ENCODE measurements at regions not wholly inside any gene's neighbourhood (a gene's known extent, or its start where the extent isn't known, plus 50 kb on each side); places are given as distances from the start of the nearest gene placed in this dataset.

DNA sequence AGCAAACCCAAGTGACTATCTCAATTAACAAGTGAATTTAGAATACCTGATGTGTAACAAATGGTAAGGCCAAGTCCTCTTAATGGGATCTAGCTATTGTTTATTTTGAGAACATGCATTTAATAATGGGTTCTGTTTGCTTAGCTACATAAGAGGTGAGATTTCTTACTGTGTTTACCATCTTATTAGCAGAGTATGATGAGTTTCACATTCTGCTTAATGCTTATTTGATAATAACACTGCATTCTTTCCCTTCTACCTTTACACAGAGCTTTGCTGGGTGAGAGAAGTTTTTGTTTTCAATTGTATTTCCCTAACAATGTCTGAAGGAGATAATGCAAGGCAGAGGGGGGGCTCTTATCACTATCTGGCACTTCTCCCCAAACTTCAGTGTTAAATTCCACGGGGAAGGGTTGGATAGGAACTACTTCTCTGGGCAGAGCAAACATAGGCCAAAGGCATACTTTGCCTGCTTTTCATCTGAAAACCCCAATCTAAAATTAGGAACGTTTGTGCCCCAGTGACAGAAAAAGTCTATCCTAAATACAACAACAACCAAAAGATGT is 129.0 kb upstream of the ATXN7L3B start:
- no peak for DNase-seq

- DNase-seq, result peak in 1 of 5 experiments; percentile 12
Observed at GRCh38 chr12:74412606-74413230, 124.9 kb upstream of the ATXN7L3B start.

- peak in 1 of 5 experiments; percentile 6 for DNase-seq
Observed at GRCh38 chr12:74415633-74416032, 122.0 kb upstream of the ATXN7L3B start.

DNA sequence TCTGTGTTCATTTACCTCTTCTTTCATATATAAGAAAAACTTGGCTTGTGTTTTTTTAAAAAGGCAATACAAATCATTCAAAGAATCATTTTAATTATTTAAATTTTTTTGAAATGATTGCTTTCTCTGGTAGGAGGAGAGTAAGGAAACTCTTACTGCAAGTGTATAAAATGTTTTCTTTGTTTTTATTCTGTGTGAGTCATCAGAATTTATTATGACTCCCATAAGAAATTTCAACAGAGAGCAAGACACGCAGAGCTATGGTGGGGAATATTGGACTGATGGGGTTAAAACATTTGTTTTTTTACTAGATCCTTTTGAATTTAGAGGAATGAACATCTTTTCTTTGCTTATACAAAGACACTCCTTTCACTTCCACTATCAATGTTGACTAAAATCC is 119.1 kb upstream of the ATXN7L3B start:
- DNase-seq, result no peak

DNA sequence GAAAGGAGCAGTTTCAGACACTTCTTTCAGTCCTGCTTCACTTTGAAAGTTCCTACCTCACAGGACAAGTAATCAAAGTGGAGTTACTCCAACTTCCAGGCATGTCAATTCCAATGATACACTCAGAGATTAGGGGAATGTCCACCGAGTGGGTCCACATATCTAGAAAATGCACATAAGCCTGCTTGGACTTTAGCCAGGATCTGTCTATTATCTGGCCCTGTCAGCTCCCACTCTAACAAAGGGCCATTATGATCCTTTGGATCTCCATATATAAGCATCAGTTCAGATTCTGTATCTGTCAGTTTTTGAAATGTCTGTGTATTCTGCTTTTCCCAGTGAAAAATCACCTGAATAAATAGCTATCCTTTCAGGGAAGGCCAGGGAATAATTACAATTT is 112.9 kb upstream of the ATXN7L3B start:
- DNase-seq, result no peak

- DNase-seq, result no peak
Observed at GRCh38 chr12:74426091-74426490, 111.5 kb upstream of the ATXN7L3B start.

- DNase-seq, result no peak
Observed at GRCh38 chr12:74429535-74429934, 108.1 kb upstream of the ATXN7L3B start.

- no peak for DNase-seq
Observed at GRCh38 chr12:74431801-74432200, 105.8 kb upstream of the ATXN7L3B start.

DNA sequence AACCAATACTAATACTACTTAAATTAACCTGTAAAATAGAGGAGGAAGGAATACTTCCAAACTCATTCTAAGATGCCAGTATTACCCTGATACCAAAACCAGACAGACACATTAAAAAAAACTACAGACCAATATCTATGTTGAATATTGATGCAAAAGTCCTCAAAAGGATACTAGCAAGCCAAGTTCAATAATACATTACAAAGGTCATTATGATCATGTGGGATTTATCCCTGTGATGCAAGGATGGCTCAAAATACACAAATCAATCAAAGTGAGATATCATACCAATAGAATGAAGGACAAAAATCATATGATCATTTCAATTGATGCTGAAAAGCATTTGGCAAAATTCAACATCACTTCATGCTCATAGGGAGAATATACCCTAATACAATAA is 97.2 kb upstream of the ATXN7L3B start:
- no peak for DNase-seq

GRCh38 chr12:74441872-74442271 is 95.8 kb upstream of the ATXN7L3B start:
- no peak for DNase-seq

DNA sequence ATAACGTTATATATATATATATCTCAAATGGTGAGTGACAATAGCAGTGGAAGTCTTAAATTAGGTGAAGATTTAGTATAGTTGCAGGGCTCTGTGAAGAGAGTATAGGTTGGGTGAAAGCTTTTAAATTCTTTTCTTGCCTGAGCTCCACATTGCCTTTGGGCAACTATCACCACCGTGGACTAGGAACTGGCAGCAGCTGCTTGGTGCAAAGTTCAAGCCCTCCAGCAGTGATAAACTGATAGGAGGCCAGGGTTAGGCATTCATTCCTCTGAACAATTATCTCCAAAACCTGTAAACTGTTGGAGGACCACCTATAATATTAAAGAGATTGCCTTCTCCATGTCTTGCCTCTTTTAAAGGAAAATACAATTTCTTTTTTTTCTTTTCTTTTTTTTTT is 91.2 kb upstream of the ATXN7L3B start:
- DNase-seq, result no peak

DNA sequence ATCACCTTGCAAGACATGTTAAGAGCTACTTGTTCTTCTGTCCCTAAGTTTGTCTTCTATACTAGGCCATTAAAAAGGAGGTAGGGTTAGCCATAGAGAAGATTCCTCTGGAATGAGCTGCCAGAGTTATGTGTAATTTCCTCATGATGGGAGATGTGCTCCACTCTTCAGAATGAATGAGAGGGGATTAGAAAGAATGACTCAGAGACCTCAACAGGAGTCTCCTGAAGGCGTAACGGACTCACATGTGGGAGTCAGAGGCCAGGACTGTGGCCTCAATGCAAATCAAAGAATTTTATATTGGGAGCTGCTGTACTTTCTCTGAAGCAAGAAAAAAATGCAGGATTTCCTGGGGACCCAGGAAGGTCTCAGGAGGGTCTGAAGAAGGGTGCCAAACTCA is 87.8 kb upstream of the ATXN7L3B start:
- no peak for DNase-seq

DNA sequence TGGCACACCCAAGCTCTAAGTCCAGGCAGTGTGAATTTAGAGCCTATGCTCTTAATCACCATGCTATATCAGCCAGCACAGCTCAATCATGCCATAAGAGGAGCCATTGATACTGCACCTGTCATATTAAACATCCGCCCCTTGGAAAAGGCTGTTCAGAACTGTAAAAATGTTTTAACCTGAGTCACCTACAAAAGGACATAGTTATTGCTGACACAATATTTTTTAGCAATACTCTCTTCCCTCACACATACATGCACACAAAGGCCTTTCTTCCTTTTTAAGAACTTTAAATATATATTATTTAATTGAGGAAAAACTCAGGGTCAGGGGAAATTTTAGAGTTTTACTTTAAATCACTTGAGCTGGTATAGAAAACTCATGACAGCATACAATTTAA is 83.5 kb upstream of the ATXN7L3B start:
- DNase-seq, result no peak

- no peak for DNase-seq
Observed at GRCh38 chr12:74455429-74455828, 82.2 kb upstream of the ATXN7L3B start.

DNA sequence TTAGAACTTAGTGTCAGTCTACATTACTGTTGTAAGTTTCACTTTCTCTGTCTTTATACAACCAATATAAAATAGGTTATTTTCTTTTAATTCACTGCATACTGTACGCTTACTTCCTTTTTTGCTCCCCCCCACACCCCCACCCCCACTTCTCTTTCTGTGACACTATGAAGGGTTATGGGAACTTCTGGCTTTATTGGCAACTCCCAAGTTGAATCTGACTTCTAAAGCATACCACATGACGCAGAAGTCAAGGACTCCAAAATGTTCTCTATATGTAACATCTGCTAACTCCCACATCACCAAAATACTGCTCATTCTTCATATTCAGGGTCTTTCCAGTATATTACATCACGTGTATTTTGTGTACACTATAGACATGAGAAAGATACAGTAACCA is 81.2 kb upstream of the ATXN7L3B start:
- no peak for DNase-seq

DNA sequence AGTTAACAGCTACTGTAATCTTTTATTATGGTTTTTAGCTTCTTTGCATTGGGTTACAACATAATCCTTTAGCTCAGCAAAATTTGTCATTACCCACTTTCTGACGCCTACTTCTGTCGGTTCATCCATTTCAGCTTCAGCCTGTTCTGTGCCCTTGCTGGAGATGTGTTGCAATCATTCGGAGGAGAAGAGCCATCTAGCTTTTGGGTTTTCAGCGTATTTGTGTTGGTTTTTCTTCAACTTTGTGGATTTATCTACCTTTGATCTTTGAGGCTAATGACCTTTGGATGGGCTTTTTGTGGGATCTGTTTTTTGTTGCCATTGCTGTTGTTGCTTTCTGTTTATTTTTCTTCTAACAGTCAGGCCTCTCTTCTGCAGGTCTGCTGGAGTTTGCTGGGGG is 69.2 kb upstream of the ATXN7L3B start:
- no peak for DNase-seq

GRCh38 chr12:74476234-74476633 is 61.4 kb upstream of the ATXN7L3B start:
- DNase-seq, result no peak

GRCh38 chr12:74481078-74481477 is 56.6 kb upstream of the ATXN7L3B start:
- no peak for DNase-seq

GRCh38 chr12:74482115-74482514 is 55.5 kb upstream of the ATXN7L3B start:
- DNase-seq, result no peak

- no peak for DNase-seq
Observed at GRCh38 chr12:74483057-74483456, 54.6 kb upstream of the ATXN7L3B start.
